ENCODE measurements at regions not wholly inside any gene's neighbourhood (a gene's known extent, or its start where the extent isn't known, plus 50 kb on each side); places are given as distances from the start of the nearest gene placed in this dataset.

DNA sequence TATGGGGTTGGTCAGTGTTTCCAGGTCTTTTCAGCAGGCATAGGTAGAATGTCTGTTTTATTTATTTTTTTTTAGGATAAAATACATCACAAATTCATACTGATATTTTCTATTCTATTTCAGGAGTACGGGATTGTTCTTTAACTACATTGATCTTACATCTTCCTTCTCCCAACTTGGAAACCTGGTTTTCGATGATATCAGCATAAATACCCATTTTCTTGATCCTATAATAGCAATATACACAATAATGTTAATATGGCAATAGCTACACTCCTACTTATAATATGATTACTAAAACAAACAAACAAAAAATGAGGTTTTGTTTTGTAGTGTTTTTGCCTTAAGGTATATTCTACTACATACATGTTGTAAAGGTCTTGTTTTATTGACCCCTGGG, 962.4 kb upstream of the GOT2 start:
- TF ChIP-seq, protein P1, sequence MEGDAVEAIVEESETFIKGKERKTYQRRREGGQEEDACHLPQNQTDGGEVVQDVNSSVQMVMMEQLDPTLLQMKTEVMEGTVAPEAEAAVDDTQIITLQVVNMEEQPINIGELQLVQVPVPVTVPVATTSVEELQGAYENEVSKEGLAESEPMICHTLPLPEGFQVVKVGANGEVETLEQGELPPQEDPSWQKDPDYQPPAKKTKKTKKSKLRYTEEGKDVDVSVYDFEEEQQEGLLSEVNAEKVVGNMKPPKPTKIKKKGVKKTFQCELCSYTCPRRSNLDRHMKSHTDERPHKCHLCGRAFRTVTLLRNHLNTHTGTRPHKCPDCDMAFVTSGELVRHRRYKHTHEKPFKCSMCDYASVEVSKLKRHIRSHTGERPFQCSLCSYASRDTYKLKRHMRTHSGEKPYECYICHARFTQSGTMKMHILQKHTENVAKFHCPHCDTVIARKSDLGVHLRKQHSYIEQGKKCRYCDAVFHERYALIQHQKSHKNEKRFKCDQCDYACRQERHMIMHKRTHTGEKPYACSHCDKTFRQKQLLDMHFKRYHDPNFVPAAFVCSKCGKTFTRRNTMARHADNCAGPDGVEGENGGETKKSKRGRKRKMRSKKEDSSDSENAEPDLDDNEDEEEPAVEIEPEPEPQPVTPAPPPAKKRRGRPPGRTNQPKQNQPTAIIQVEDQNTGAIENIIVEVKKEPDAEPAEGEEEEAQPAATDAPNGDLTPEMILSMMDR (IDR thresholded peaks at IDR 0.05; ENCODE audit: low read depth, low read length, missing control alignments): no peak
- H3K27ac ChIP-seq: no peak overlapping the region
- no peaks in the 10 kb centered on the region for H3K27me3 ChIP-seq (replicated peaks)
- DNase-seq: no peak
- no peak overlapping the region for H3K4me3 ChIP-seq (ENCODE audit: low read depth, low read length)
- H3K36me3 ChIP-seq (replicated peaks): no peaks in the 10 kb centered on the region
- in situ Hi-C loops (cut with HindIII; ENCODE audit: low pct_ligation_motif_present, low sequenced_read_pairs): no loop called here

DNA sequence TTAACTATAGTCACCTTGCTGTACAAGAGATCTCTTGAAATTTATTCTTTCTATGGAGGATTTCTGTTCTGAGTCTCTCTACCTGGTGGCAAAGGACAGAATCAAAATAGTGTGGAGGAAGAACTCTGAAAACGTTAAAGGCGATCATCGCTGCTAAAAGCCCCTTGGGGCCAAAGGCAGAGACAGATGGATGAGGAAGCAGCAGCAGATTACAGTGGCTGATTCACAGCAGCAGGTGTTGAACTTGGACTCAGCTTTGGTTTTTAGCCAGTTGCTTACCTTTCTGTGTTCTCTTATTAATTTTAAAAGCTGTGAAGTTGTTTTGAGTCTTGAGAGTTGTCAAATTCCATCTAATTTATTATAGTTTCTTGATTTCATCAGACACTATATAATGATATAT, 956.1 kb upstream of the GOT2 start:
- in situ Hi-C loops (cut with HindIII; ENCODE audit: low pct_ligation_motif_present, low sequenced_read_pairs): no loop called here
- TF ChIP-seq, protein P1 (IDR thresholded peaks at IDR 0.05; ENCODE audit: low read depth, low read length, missing control alignments): no peak
- Histone ChIP-seq H3K4me3 (ENCODE audit: low read depth, low read length) (no peak overlapping the region), H3K27me3 (replicated peaks) (no peaks in the 10 kb centered on the region), H3K36me3 (replicated peaks) (no peaks in the 10 kb centered on the region), H3K27ac (no peak overlapping the region)
- no peak for DNase-seq

DNA sequence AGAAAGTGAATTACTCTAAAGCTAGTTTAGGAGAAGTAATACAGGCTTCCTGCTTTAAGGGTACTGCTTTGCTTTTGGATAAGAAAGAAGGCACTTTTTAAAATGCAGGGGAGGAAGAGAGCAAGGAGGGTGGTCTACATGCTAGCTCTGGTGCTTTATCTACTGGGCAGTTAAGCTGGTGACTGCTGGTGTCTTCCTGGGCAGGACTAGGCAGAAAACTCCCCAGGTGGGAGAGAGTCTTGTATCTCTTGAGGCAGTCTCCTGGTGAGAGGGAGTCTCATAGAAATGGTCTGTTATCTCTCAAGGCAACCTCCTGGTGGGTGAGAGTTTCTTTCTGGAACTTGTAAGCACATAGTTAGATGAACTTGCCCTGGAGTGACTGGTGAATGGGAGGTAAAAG, 953.9 kb upstream of the GOT2 start:
- DNase-seq: no peak
- no peaks in the 10 kb centered on the region for H3K27me3 ChIP-seq (replicated peaks)
- H3K4me3 ChIP-seq (ENCODE audit: low read depth, low read length): no peak overlapping the region
- TF ChIP-seq, protein P1 (IDR thresholded peaks at IDR 0.05; ENCODE audit: low read depth, low read length, missing control alignments): no peak
- no peak overlapping the region for H3K27ac ChIP-seq
- in situ Hi-C loops (cut with HindIII; ENCODE audit: low pct_ligation_motif_present, low sequenced_read_pairs): no loop called here
- H3K36me3 ChIP-seq (replicated peaks): no peaks in the 10 kb centered on the region

DNA sequence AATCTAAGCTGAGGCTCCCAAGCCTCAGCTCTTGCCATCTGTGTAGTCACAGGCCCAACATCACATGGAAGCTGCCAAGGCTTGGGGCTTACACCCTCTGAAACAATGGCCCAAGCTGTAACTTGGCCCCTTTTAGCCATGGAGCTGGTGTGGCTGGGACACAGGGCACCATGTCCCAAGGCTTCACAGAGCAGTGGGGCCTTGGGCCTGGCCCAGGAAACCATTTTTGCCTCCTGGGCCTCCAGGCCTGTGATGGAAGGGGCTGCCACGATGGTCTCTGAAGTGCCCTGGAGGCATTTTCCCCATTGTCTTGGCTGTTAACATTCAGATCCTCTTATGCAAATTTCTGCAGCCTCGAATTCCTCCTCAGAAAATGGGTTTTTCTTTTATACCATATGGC, 952.3 kb upstream of the GOT2 start:
- Histone ChIP-seq H3K27me3 (replicated peaks) (no peaks in the 10 kb centered on the region), H3K27ac (no peak overlapping the region), H3K4me3 (ENCODE audit: low read depth, low read length) (no peak overlapping the region), H3K36me3 (replicated peaks) (no peaks in the 10 kb centered on the region)
- DNase-seq: no peak
- in situ Hi-C loops (cut with HindIII; ENCODE audit: low pct_ligation_motif_present, low sequenced_read_pairs): no loop called here
- TF ChIP-seq, protein P1 (IDR thresholded peaks at IDR 0.05; ENCODE audit: low read depth, low read length, missing control alignments): no peak

DNA sequence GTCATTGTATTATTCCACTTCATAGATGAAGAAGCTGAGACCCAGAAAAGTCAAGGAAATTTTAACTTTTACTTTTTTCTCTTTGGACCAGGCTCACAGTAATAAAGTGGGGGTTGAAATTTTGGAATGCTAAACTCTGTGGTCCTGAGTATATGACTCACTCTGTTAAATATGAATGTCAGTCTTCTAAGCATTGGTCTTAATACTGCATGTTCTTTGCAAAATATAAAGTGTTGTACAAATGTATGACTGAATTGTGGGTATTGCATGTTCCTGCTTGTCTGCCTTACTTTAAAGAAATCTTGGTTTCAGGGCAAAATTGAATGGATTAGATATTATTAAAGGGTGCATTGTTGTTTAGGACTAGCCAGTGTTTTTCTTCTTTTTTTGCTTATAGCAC, 950.8 kb upstream of the GOT2 start:
- no peak overlapping the region for H3K4me3 ChIP-seq (ENCODE audit: low read depth, low read length)
- no peaks in the 10 kb centered on the region for H3K27me3 ChIP-seq (replicated peaks)
- TF ChIP-seq, protein P1 (IDR thresholded peaks at IDR 0.05; ENCODE audit: low read depth, low read length, missing control alignments): no peak
- no peak overlapping the region for H3K27ac ChIP-seq
- no peaks in the 10 kb centered on the region for H3K36me3 ChIP-seq (replicated peaks)
- in situ Hi-C loops (cut with HindIII; ENCODE audit: low pct_ligation_motif_present, low sequenced_read_pairs): no loop called here
- DNase-seq: no peak

DNA sequence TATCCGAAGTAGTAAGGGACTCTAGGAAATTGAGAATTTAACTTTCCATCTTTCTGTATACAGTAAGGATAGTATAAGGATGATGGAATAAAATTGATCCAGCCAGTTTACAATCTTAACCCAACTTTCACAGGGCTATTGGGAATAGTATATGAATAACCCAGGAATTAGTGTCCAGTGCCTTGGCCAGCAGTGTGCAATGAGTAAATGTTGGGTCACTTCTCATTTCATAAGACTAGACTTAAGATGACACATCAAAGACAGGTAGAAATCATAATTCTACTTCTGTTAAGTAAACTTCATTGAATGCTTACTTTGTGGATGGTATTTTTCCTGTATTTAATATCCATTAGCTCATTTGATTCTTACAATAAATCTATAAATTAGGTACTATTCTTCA, 949.6 kb upstream of the GOT2 start:
- H3K27ac ChIP-seq: no peak overlapping the region
- in situ Hi-C loops (cut with HindIII; ENCODE audit: low pct_ligation_motif_present, low sequenced_read_pairs): no loop called here
- H3K27me3 ChIP-seq (replicated peaks): no peaks in the 10 kb centered on the region
- DNase-seq: no peak
- no peaks in the 10 kb centered on the region for H3K36me3 ChIP-seq (replicated peaks)
- no peak overlapping the region for H3K4me3 ChIP-seq (ENCODE audit: low read depth, low read length)
- TF ChIP-seq, protein P1 (IDR thresholded peaks at IDR 0.05; ENCODE audit: low read depth, low read length, missing control alignments): no peak
